B cell (primary cell): ENCODE measurements at regions not wholly inside any gene's neighbourhood (a gene's known extent, or its start where the extent isn't known, plus 50 kb on each side); places are given as distances from the start of the nearest gene placed in this dataset.

Experiments used
- ATAC-seq: fragments of 200-7000 bp; cut with Tn5 transposase; one replicate; pipeline ENCODE4 v1.10.0; 2021; ENCODE audit warnings: low read depth, mild to moderate bottlenecking, moderate number of reproducible peaks, moderate library complexity
- CTCF ChIA-PET: fragments of 350-600 bp; sonication (Branson Sonifier 250); formaldehyde crosslinking; loops from one replicate; lab custom pipeline; 2021; ENCODE audit warnings: antibody characterized with exemption, inconsistent platforms; lab: Charles Lee
- POLR2A ChIA-PET: fragments of 350-600 bp; sonication (Branson Sonifier 250); formaldehyde crosslinking; loops from one replicate; lab custom pipeline; 2021; ENCODE audit warnings: antibody characterized with exemption; lab: Charles Lee
- DNase-seq: peaks from one replicate; pipeline ENCODE4 v3.0.0; 2013
- H2AFZ ChIP-seq: 2 replicates; pipeline ENCODE4 v1.6.1; 2012; ENCODE audit warnings: mild to moderate bottlenecking, low read depth, low read length; ENCODE audit not compliant: insufficient read depth, poor library complexity, severe bottlenecking
- H3K27ac ChIP-seq, 2 donors: 1 replicate in 1 of 2; 2 replicates in 1 of 2; pipeline ENCODE4 v1.5.1; 2012 to 2013; ENCODE audit warnings: low read length in 2 of 2, mild to moderate bottlenecking in 2 of 2, moderate library complexity in 1 of 2
- H3K27me3 ChIP-seq, 4 experiments: fragments of 200-600 bp in 1 of 4; sonication (generic) in 1 of 4; replicated peaks in 1 of 4; 1 replicate in 2 of 4; 2 replicates in 2 of 4; pipeline versions ENCODE4 v1.6.1 to v1.7.0; 2013 to 2016; ENCODE audit warnings: low read length in 3 of 4, mild to moderate bottlenecking in 2 of 4, mixed read lengths in 1 of 4, moderate library complexity in 1 of 4; ENCODE audit not compliant: insufficient read depth in 4 of 4, control insufficient read depth in 3 of 4; ENCODE audit errors: control extremely low read depth in 1 of 4
- H3K36me3 ChIP-seq, 2 experiments: replicated peaks in 1 of 2; 1 replicate in 1 of 2; 2 replicates in 1 of 2; pipeline versions ENCODE4 v1.6.1 to v1.7.1; 2013; ENCODE audit warnings: low read length in 1 of 2; ENCODE audit not compliant: insufficient read depth in 2 of 2, control insufficient read depth in 1 of 2; ENCODE audit errors: control extremely low read depth in 1 of 2, extremely low read depth in 1 of 2
- H3K4me1 ChIP-seq, 2 donors: fragments of 200-600 bp in 1 of 2; sonication (generic) in 1 of 2; 1 replicate in 1 of 2; 2 replicates in 1 of 2; pipeline versions ENCODE4 v1.5.1 to v1.6.1; 2013 to 2017; ENCODE audit warnings: low read length in 2 of 2; ENCODE audit not compliant: control insufficient read depth in 2 of 2, insufficient read depth in 2 of 2
- H3K4me2 ChIP-seq: replicated peaks from 2 replicates; pipeline ENCODE3; 2012; ENCODE audit warnings: mild to moderate bottlenecking, low read depth, low read length; ENCODE audit not compliant: poor library complexity, severe bottlenecking
- H3K4me3 ChIP-seq, 5 experiments: fragments of 200-600 bp in 1 of 5; sonication (generic) in 1 of 5; 1 replicate in 3 of 5; 2 replicates in 2 of 5; pipeline versions ENCODE4 v1.5.1 to v1.7.0; 2011 to 2016; ENCODE audit warnings: low read length in 4 of 5, mild to moderate bottlenecking in 4 of 5, low read depth in 2 of 5, control low read depth in 1 of 5, moderate library complexity in 1 of 5; ENCODE audit not compliant: insufficient read depth in 1 of 5; ENCODE audit errors: control extremely low read depth in 1 of 5, extremely low read depth in 1 of 5
- H3K79me2 ChIP-seq: fragments of 200-600 bp; sonication (generic); one replicate; pipeline ENCODE4 v1.6.0; 2016; ENCODE audit warnings: low read length; ENCODE audit not compliant: control insufficient read depth, insufficient read depth
- H3K9ac ChIP-seq: fragments of 200-600 bp; sonication (generic); 2 replicates; pipeline ENCODE4 v1.6.1; 2017; ENCODE audit warnings: mild to moderate bottlenecking, low read length, moderate library complexity
- H3K9me3 ChIP-seq, 3 donors: one replicate each; pipeline versions ENCODE4 v1.6.1 to v1.7.1; 2013; ENCODE audit warnings: low read length in 2 of 3; ENCODE audit not compliant: control insufficient read depth in 2 of 3, insufficient read depth in 1 of 3; ENCODE audit errors: control extremely low read depth in 1 of 3
- H4K20me1 ChIP-seq: 2 replicates; pipeline ENCODE4 v1.6.0; 2012; ENCODE audit warnings: mild to moderate bottlenecking, low read length; ENCODE audit not compliant: insufficient read depth, control insufficient read depth, poor library complexity, severe bottlenecking
- H3K27ac Mint-ChIP-seq: one replicate; pipeline ENCODE4 v1.8.0; 2021; ENCODE audit warnings: mixed read lengths
- H3K27me3 Mint-ChIP-seq: one replicate; pipeline ENCODE4 v1.8.0; 2021; ENCODE audit warnings: mixed read lengths
- H3K4me1 Mint-ChIP-seq: one replicate; pipeline ENCODE4 v1.8.0; 2021; ENCODE audit warnings: mixed read lengths
- H3K4me3 Mint-ChIP-seq: one replicate; pipeline ENCODE4 v1.8.0; 2021; ENCODE audit warnings: mixed read lengths
- H3K9me3 Mint-ChIP-seq: one replicate; pipeline ENCODE4 v1.8.0; 2022; ENCODE audit warnings: mixed read lengths; ENCODE audit not compliant: insufficient read depth
- EZH2 ChIP-seq: IDR thresholded peaks from 2 replicates; pipeline ENCODE4 v1.6.1; 2012; ENCODE audit warnings: borderline replicate concordance, low read depth, mild to moderate bottlenecking, moderate library complexity, low read length; ENCODE audit not compliant: insufficient read depth, poor library complexity, severe bottlenecking
- WGBS: methylation state at CpG from one replicate; pipeline ENCODE4 v1.1.5; 2013; ENCODE audit warnings: missing lambda C conversion rate; ENCODE audit not compliant: insufficient coverage; 5-methylcytosine and 5-hydroxymethylcytosine counted together
- intact Hi-C: fragments of 100-400 bp; cut with micrococcal nuclease; formaldehyde crosslinking; loops from one replicate; pipeline ENCODE4 v1.10.0; 2022
- TF ChIP-seq, protein P1 (sequence below): fragments of 200-600 bp; IDR thresholded peaks from one replicate; pipeline ENCODE4 v1.8.0; 2022; ENCODE audit warnings: antibody characterized with exemption, mild to moderate bottlenecking

DNA sequence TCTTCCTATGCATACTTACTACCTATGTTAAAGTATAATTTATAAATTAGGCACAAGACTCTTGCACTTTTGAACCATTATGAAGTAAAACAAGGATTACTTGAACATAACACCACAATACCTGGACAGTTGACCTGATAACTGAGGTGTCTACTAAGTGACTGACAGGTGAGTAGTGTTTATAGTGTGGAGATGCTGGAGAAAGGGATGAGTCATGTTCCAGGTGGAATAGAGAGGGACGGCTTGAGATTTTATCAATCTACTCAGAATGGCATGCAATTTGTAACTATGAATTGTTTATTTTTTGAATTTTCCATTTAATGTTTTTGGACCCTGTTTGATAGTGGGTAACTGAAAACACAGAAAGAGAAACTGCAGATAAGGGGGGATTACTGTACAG lies 287.6 kb downstream of the MAP2K6 start:
- Histone ChIP-seq H3K4me2 (no peak overlapping the region), H3K9ac (no peak overlapping the region), H3K4me3 (no peak overlapping the region), H3K27ac (no peak overlapping the region), H4K20me1 (no peaks in the 10 kb centered on the region), H3K36me3 (no peaks in the 10 kb centered on the region), H2AFZ (no peak overlapping the region), H3K79me2 (no peaks in the 10 kb centered on the region), H3K4me1 (peaks cover 3 to 6% of the 10 kb centered on the region in 2 donors), H3K27me3 (peaks cover 0 to 3% (median 1%) of the 10 kb centered on the region in 4 experiments), H3K9me3 (peaks cover 0 to 12% (median 10%) of the 10 kb centered on the region in 3 donors)
- Mint-ChIP-seq H3K27me3 (peaks cover 6% of the 10 kb centered on the region), H3K27ac (no peak overlapping the region), H3K4me3 (no peak overlapping the region), H3K9me3 (peaks cover 13% of the 10 kb centered on the region), H3K4me1 (peaks cover 11% of the 10 kb centered on the region)
- WGBS: 100% methylated on average over 1 of the region's 1 CpG
- ChIA-PET POLR2A (no interaction called here), CTCF (no interaction called here)
- intact Hi-C loops: no loop called here
- TF ChIP-seq, protein P1, sequence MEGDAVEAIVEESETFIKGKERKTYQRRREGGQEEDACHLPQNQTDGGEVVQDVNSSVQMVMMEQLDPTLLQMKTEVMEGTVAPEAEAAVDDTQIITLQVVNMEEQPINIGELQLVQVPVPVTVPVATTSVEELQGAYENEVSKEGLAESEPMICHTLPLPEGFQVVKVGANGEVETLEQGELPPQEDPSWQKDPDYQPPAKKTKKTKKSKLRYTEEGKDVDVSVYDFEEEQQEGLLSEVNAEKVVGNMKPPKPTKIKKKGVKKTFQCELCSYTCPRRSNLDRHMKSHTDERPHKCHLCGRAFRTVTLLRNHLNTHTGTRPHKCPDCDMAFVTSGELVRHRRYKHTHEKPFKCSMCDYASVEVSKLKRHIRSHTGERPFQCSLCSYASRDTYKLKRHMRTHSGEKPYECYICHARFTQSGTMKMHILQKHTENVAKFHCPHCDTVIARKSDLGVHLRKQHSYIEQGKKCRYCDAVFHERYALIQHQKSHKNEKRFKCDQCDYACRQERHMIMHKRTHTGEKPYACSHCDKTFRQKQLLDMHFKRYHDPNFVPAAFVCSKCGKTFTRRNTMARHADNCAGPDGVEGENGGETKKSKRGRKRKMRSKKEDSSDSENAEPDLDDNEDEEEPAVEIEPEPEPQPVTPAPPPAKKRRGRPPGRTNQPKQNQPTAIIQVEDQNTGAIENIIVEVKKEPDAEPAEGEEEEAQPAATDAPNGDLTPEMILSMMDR: no peak
- no peak for TF ChIP-seq EZH2
- no peak for DNase-seq
- no peak for ATAC-seq

DNA sequence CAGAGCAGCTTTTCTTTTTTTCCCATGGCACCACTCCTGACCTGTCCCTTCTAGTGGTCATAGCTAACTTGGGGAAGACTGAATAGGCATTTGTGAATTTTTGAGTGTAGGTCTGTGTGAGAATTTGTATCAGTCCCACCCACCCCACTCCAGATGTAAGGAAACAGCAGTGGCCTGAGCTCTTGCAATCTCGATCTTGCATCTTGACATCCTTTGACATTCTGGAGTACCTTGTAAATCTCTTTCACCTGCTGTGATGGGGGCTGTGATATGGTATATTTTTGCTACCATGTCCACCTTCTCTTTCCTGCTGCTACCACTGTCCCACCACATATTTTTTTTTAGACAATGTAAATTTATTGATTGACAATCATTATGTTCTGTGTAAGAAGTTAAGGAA lies 289.3 kb downstream of the MAP2K6 start:
- POLR2A ChIA-PET: no interaction called here
- TF ChIP-seq, protein P1: no peak
- TF ChIP-seq EZH2: no peak
- intact Hi-C loops: no loop called here
- peaks cover 7% of the 10 kb centered on the region for H3K27me3 Mint-ChIP-seq
- no peak for DNase-seq
- ATAC-seq: no peak
- Histone ChIP-seq H3K27me3 (peaks cover 0 to 7% (median 2%) of the 10 kb centered on the region in 4 experiments), H3K27ac (no peak overlapping the region), H3K4me3 (no peak overlapping the region), H4K20me1 (no peaks in the 10 kb centered on the region), H3K36me3 (no peaks in the 10 kb centered on the region), H2AFZ (no peak overlapping the region), H3K79me2 (no peaks in the 10 kb centered on the region), H3K9me3 (peaks cover 0 to 3% (median under 1%) of the 10 kb centered on the region in 3 donors), H3K9ac (no peak overlapping the region), H3K4me2 (no peak overlapping the region), H3K4me1 (peaks cover 3 to 6% of the 10 kb centered on the region in 2 donors)
- WGBS: no CpG with 5 or more reads among the region's 1 CpG
- H3K27ac Mint-ChIP-seq: no peak overlapping the region
- H3K9me3 Mint-ChIP-seq: peaks cover 11% of the 10 kb centered on the region
- H3K4me1 Mint-ChIP-seq: peaks cover 11% of the 10 kb centered on the region
- CTCF ChIA-PET: no interaction called here
- no peak overlapping the region for H3K4me3 Mint-ChIP-seq
